ENCODE measurements at regions not wholly inside any gene's neighbourhood (a gene's known extent, or its start where the extent isn't known, plus 50 kb on each side); places are given as distances from the start of the nearest gene placed in this dataset.

DNA sequence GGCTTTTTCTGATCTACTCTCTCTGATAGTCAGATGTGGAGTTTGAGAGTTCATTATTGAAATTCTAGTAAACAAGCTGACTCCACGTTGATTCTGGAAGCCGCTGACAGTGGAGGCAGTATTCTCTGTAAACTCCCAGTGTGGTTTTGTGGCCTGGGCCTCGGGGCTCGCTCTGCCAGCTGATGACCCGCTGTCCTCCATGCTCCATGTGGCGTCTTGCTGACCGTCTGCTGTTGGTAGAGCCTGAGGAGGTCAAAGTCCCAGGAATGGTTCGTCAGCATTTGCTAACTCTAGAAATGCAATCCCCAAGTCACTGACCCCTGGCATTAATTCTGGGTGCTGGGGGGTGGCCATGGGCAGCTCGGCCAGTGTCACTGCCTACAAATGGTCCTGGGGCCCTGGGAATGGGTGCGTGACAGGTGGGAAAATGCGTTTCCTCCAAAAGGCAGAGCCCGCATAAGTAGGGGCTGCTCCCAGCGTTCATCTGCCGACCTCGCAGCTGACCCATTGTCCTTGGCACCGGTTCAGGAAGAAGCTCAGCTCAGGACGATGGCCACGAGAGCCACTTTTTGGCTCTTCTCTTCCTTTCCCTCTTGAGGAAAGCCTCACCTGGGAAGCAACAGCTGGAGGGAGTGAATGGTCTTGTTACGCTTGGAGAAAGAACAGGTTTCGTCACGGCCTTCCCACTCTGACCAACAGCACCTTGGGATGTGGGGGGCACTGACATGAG is 55.1 kb downstream of the MRPL36 start:
- TF ChIP-seq CTCF (IDR thresholded peaks at IDR 0.05; ENCODE audit: low read length), result no peak
- no peak for TF ChIP-seq EZH2 (optimal IDR thresholded peaks at IDR 0.05; ENCODE audit: low read depth, low read length)
